GM12891 (cell line): ENCODE measurements at regions not wholly inside any gene's neighbourhood (a gene's known extent, or its start where the extent isn't known, plus 50 kb on each side); places are given as distances from the start of the nearest gene placed in this dataset.

Experiments used
- DNase-seq: peaks from one replicate; pipeline ENCODE4 v3.0.0; 2011; ENCODE audit warnings: low spot score; ENCODE audit not compliant: insufficient read length
- FAIRE-seq: peaks from 2 replicates; lab custom pipeline; 2011; peaks lifted over from hg19 to GRCh38; lab: Jason Lieb, UNC
- PAX5 ChIP-seq: IDR thresholded peaks from 2 replicates; pipeline ENCODE4 v1.6.1; 2011; ENCODE audit warnings: low read length, moderate library complexity, mild to moderate bottlenecking; ENCODE audit not compliant: insufficient read depth, severe bottlenecking
- POLR2A ChIP-seq: IDR thresholded peaks from 2 replicates; pipeline ENCODE4 v1.6.1; 2011; ENCODE audit warnings: low read depth, low read length, control low read depth
- POLR2AphosphoS5 ChIP-seq: IDR thresholded peaks from 2 replicates; pipeline ENCODE4 v1.6.1; 2011; ENCODE audit warnings: low read depth, low read length, control low read depth
- POU2F2 ChIP-seq: IDR thresholded peaks from 2 replicates; pipeline ENCODE4 v1.6.1; 2011; ENCODE audit warnings: low read depth, mild to moderate bottlenecking, control low read depth, low read length, moderate library complexity
- SPI1 ChIP-seq: IDR thresholded peaks from 2 replicates; pipeline ENCODE4 v1.6.1; 2011; ENCODE audit warnings: low read depth, low read length, control low read depth
- TAF1 ChIP-seq: IDR thresholded peaks from 2 replicates; pipeline ENCODE4 v1.6.1; 2011; ENCODE audit warnings: low read depth, low read length, control low read depth

GRCh38 chr21:35316456-35316855 is 267.4 kb upstream of the RUNX1 start:
- DNase-seq = no peak
- TF ChIP-seq SPI1 (no peak), POLR2AphosphoS5 (no peak), POLR2A (no peak), PAX5 (no peak), POU2F2 (no peak), TAF1 (no peak)
- no peak for FAIRE-seq

- FAIRE-seq = no peak
- TF ChIP-seq POLR2AphosphoS5 (no peak), TAF1 (no peak), POLR2A (no peak), POU2F2 (no peak), PAX5 (no peak), SPI1 (no peak)
- DNase-seq = no peak
Measured at GRCh38 chr21:35314857-35315582, 265.9 kb upstream of the RUNX1 start.

GRCh38 chr21:35311985-35312384 is 262.9 kb upstream of the RUNX1 start:
- TF ChIP-seq SPI1 (0 out of 2 replicates have a peak, but pooled peaks have one; percentile 18), POU2F2 (no peak)
- no peak for DNase-seq
- no peak for FAIRE-seq

- FAIRE-seq (no peak), DNase-seq (no peak)
- TF ChIP-seq TAF1 (no peak), POLR2AphosphoS5 (no peak), POU2F2 (no peak), SPI1 (no peak), PAX5 (no peak), POLR2A (no peak)
Measured at GRCh38 chr21:35309316-35309715, 260.2 kb upstream of the RUNX1 start.

- FAIRE-seq (no peak), DNase-seq (no peak)
- TF ChIP-seq POU2F2 (no peak), POLR2AphosphoS5 (no peak), SPI1 (no peak), POLR2A (no peak), TAF1 (no peak), PAX5 (no peak)
Measured at GRCh38 chr21:35303085-35303484, 254.0 kb upstream of the RUNX1 start.

- TF ChIP-seq PAX5 (no peak), POU2F2 (no peak), TAF1 (no peak), SPI1 (no peak), POLR2A (no peak), POLR2AphosphoS5 (no peak)
- DNase-seq (no peak), FAIRE-seq (no peak)
Measured at GRCh38 chr21:35298757-35299156, 249.7 kb upstream of the RUNX1 start.

- TF ChIP-seq PAX5 = no peak
- no peak for TF ChIP-seq POU2F2
- peak; percentile 48 for TF ChIP-seq SPI1
- FAIRE-seq = no peak
- no peak for DNase-seq
Measured at GRCh38 chr21:35297665-35298064, 248.6 kb upstream of the RUNX1 start.

- DNase-seq = no peak
- TF ChIP-seq SPI1 (no peak), TAF1 (no peak), PAX5 (no peak), POLR2AphosphoS5 (no peak), POLR2A (no peak), POU2F2 (no peak)
- no peak for FAIRE-seq
Measured at GRCh38 chr21:35294231-35294898, 245.3 kb upstream of the RUNX1 start.

GRCh38 chr21:35291973-35292627 is 243.0 kb upstream of the RUNX1 start:
- TF ChIP-seq TAF1 (no peak), POLR2A (no peak), POLR2AphosphoS5 (no peak), SPI1 (no peak), POU2F2 (no peak), PAX5 (peak; percentile 51)
- FAIRE-seq (no peak), DNase-seq (no peak)

GRCh38 chr21:35291034-35291433 is 241.9 kb upstream of the RUNX1 start:
- TF ChIP-seq TAF1 (no peak), POU2F2 (no peak), SPI1 (no peak), POLR2AphosphoS5 (no peak), POLR2A (no peak), PAX5 (no peak)
- FAIRE-seq (no peak), DNase-seq (no peak)
